ENCODE measurements at regions not wholly inside any gene's neighbourhood (a gene's known extent, or its start where the extent isn't known, plus 50 kb on each side); places are given as distances from the start of the nearest gene placed in this dataset.
"Not testable (repeated sequence)": the region's sequence is repeated elsewhere in the genome, so short reads cannot be mapped to it uniquely, and the experiment has no call there.

DNA sequence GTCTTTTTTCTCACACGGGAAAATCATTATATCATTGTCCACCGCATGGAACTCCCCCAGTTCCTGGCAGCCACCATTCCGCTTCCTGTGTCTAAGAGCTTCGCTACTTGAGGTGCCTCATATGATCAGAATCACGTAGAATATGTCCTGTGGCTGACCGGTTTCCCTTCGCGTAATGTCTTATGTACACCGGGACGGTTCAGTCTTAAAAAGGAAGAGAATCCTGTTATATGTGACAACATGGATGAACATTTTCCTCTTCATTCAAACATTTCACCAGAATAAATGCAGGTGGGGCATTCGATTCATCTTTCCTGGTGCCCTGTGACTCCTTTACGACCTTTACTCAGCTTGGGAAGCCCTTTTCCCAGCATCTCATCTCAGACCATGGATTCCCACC is 131.7 kb upstream of the TWIST2 start:
- H3K4me3 ChIP-seq (ENCODE audit: low read length), result no peak overlapping the region
- no peak overlapping the region for H3K9ac ChIP-seq (ENCODE audit: low read length)
- no peaks in the 10 kb centered on the region for H3K27me3 ChIP-seq (ENCODE audit: control insufficient read depth, insufficient read depth, low read length)
- H3K9me3 ChIP-seq (ENCODE audit: control insufficient read depth, low read length), result no peaks in the 10 kb centered on the region
- H3K36me3 ChIP-seq (ENCODE audit: control insufficient read depth, insufficient read depth, low read length), result no peaks in the 10 kb centered on the region
- H3K4me1 ChIP-seq (ENCODE audit: control insufficient read depth, insufficient read depth, low read length), result no peaks in the 10 kb centered on the region

DNA sequence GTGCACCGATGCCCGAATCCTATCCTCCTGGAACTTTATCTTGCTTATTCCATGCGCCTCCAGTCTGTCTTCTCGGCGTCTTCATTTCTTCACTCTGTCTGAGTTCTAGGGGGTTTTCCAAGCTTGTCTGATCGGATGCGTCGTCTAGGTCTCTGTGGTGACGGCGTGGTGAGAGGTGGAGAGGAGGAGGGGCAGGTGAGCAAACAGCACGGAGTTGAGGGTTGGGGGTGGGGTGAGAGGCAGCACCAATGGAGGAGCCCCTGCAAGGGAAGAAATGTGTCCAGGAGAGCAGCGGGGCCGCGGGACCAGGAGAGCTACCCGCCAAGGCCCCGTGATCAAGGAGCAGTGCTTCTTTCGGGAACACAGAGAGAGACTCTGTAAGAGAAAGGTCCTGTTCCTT is 131.3 kb upstream of the TWIST2 start:
- H3K9me3 ChIP-seq (ENCODE audit: control insufficient read depth, low read length), result no peaks in the 10 kb centered on the region
- no peaks in the 10 kb centered on the region for H3K27me3 ChIP-seq (ENCODE audit: control insufficient read depth, insufficient read depth, low read length)
- H3K4me3 ChIP-seq (ENCODE audit: low read length), result no peak overlapping the region
- no peaks in the 10 kb centered on the region for H3K4me1 ChIP-seq (ENCODE audit: control insufficient read depth, insufficient read depth, low read length)
- no peak overlapping the region for H3K9ac ChIP-seq (ENCODE audit: low read length)
- H3K36me3 ChIP-seq (ENCODE audit: control insufficient read depth, insufficient read depth, low read length), result no peaks in the 10 kb centered on the region

DNA sequence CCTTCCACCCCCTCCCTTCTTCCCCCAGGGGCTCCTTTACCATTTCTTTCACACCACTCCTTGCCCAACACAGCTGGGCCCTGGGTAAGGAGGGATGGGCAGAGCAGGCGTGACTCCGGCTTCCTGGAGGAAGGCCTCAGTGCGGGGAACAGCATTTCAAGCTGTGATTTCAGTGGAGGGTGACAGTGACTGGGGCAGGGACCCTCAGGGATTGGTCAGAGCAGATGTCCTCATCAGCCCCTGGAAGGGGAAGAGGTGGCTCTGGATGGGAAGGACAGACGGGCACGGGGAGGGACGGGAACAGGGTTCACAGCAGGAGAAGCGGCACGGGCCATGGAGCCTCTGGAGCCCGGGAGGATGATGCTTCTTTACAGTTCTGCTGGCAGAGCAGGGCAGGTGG is 130.8 kb upstream of the TWIST2 start:
- H3K4me1 ChIP-seq (ENCODE audit: control insufficient read depth, insufficient read depth, low read length), result no peaks in the 10 kb centered on the region
- H3K36me3 ChIP-seq (ENCODE audit: control insufficient read depth, insufficient read depth, low read length), result no peaks in the 10 kb centered on the region
- no peaks in the 10 kb centered on the region for H3K9me3 ChIP-seq (ENCODE audit: control insufficient read depth, low read length)
- no peak overlapping the region for H3K9ac ChIP-seq (ENCODE audit: low read length)
- no peaks in the 10 kb centered on the region for H3K27me3 ChIP-seq (ENCODE audit: control insufficient read depth, insufficient read depth, low read length)
- H3K4me3 ChIP-seq (ENCODE audit: low read length), result no peak overlapping the region

DNA sequence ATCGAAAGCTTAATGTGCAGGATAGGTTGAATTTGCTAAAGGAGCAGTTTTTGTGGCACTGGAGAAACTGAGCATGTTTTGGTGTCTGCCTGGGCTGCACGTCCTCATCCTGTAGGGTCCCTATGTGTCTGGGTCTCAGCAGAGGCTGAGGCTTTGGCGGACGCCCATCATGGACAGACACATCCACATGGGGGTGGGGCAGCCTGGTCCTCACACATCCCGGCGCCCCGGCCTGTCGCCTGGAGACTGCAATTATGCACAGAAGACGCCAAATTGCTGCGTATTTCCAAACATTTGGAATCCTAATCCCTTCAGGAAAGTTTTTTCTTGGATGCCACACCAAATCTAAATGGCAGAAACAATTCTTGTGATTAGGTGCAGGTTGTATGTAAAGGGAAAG is 128.2 kb upstream of the TWIST2 start:
- no peaks in the 10 kb centered on the region for H3K27me3 ChIP-seq (ENCODE audit: control insufficient read depth, insufficient read depth, low read length)
- no peak overlapping the region for H3K4me3 ChIP-seq (ENCODE audit: low read length)
- H3K9me3 ChIP-seq (ENCODE audit: control insufficient read depth, low read length), result no peaks in the 10 kb centered on the region
- no peaks in the 10 kb centered on the region for H3K36me3 ChIP-seq (ENCODE audit: control insufficient read depth, insufficient read depth, low read length)
- H3K9ac ChIP-seq (ENCODE audit: low read length), result no peak overlapping the region
- no peaks in the 10 kb centered on the region for H3K4me1 ChIP-seq (ENCODE audit: control insufficient read depth, insufficient read depth, low read length)

DNA sequence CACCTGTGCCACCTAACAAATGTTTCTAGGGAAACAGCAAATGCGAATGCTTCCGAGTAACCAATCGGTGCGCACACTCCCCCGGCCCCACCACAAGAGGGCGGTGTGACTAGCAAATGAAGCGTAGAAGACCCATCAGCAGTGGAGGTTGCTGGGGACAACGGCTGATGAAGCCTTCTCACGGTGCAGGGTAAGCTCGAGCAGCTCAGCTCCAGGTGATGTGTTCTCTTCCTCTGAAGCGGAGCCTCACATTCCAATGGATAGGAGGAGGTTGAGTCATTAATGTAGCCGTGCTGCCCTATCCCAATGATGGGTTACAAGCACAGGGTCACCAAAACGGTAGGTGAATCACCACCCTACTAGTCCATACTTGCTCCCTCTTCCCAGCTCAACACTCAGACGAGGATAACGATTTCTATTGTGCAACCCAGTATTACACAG is 127.6 kb upstream of the TWIST2 start:
- H3K4me3 ChIP-seq (ENCODE audit: low read length), result no peak overlapping the region
- no peaks in the 10 kb centered on the region for H3K27me3 ChIP-seq (ENCODE audit: control insufficient read depth, insufficient read depth, low read length)
- no peaks in the 10 kb centered on the region for H3K36me3 ChIP-seq (ENCODE audit: control insufficient read depth, insufficient read depth, low read length)
- no peaks in the 10 kb centered on the region for H3K4me1 ChIP-seq (ENCODE audit: control insufficient read depth, insufficient read depth, low read length)
- H3K9me3 ChIP-seq (ENCODE audit: control insufficient read depth, low read length), result no peaks in the 10 kb centered on the region
- no peak overlapping the region for H3K9ac ChIP-seq (ENCODE audit: low read length)

DNA sequence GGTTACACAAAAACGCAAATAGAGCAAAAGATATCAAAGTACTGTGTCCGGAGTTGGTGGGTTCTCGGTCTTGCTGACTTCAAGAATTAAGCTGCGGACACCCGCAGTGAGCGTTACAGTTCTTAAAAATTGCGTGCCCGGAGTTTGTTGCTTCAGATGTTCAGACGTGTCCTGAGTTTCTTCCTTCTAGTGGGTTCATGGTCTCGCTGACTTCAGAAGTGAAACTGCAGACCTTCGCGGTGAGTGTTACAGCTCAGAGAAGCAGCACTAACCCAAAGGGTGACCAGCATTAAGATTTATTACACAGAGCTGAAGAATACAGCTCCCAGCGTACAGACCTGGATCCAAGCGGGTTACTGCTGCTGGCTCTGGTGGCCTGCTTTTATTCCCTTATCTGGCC is 125.7 kb upstream of the TWIST2 start:
- Histone ChIP-seq H3K4me1 (ENCODE audit: control insufficient read depth, insufficient read depth, low read length) (no peaks in the 10 kb centered on the region), H3K9ac (ENCODE audit: low read length) (no peak overlapping the region), H3K4me3 (ENCODE audit: low read length) (no peak overlapping the region), H3K9me3 (ENCODE audit: control insufficient read depth, low read length) (no peaks in the 10 kb centered on the region), H3K36me3 (ENCODE audit: control insufficient read depth, insufficient read depth, low read length) (no peaks in the 10 kb centered on the region), H3K27me3 (ENCODE audit: control insufficient read depth, insufficient read depth, low read length) (no peaks in the 10 kb centered on the region)

DNA sequence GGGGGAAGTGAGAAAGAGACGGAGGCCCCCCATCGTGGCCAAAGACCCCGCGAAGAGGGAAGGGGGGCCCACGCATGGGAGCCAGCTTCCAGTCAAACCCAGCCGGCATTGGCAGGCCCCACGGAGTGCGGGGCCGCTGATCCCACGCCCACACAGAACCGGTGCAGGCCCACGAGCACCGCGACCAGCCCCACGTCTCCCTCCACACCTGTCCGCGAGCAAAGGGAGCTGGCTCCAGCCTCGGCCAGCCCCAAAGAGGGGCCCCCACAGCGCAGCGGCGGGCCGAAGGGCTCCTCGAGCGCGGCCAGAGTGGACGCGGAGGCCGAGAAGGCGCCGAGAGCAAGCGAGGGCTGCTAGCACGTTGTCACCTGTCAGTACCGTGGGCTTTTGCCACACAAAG is 125.0 kb upstream of the TWIST2 start:
- H3K9me3 ChIP-seq (ENCODE audit: control insufficient read depth, low read length), result no peaks in the 10 kb centered on the region
- no peaks in the 10 kb centered on the region for H3K4me1 ChIP-seq (ENCODE audit: control insufficient read depth, insufficient read depth, low read length)
- no peak overlapping the region for H3K9ac ChIP-seq (ENCODE audit: low read length)

DNA sequence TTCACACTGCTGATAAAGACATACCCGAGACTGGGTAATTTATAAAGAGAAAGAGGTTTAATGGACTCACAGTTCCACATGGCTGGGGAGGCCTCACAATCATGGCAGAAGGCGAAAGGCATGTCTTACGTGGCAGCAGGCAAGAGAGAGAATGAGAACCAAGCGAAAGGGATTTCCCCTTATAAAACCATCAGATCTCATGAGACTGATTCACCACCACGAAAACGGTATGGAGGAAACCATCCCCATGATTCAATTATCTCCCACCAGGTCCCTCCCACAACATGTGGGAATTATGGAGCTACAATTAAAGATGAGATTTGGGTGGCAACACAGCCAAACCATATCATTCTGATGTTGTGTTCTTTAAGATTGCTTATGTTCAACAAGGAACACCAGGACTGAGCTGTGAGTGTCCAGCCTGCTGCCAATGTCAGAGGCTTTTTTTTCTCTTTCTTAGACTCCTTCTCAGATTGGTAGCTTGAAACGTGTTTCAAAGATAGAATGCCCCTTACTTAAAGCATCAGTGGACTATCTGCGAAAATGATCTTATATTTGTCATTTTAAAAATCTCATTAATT is 124.1 kb upstream of the TWIST2 start:
- not testable (repeated sequence) for H3K9ac ChIP-seq (ENCODE audit: low read length); H3K36me3 ChIP-seq (ENCODE audit: control insufficient read depth, insufficient read depth, low read length); H3K27me3 ChIP-seq (ENCODE audit: control insufficient read depth, insufficient read depth, low read length); H3K4me1 ChIP-seq (ENCODE audit: control insufficient read depth, insufficient read depth, low read length); H3K9me3 ChIP-seq (ENCODE audit: control insufficient read depth, low read length); H3K4me3 ChIP-seq (ENCODE audit: low read length)

More for the DNA sequence above, 125.0 kb upstream of the TWIST2 start:
- no peak overlapping the region for H3K4me3 ChIP-seq (ENCODE audit: low read length)
- H3K36me3 ChIP-seq (ENCODE audit: control insufficient read depth, insufficient read depth, low read length), result no peaks in the 10 kb centered on the region
- no peaks in the 10 kb centered on the region for H3K27me3 ChIP-seq (ENCODE audit: control insufficient read depth, insufficient read depth, low read length)

DNA sequence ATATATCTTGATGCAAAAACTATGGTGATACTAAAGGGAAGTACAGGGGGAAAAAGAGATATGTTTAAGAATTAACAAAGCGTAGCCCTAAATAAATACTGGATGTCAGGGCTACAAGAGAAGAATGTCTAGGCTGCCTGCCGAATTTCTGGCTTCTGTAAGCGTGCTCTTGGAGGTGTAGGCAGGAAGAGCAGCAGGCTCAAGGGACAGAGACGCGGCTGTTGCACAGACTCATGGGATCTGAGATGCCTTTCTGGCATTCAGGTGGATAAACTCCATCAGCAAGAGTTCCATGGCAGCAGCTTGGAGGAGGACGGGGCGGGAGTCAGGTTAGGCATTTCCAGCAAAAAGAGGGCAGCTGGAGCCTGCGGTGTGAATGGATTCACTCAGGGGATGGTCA is 123.2 kb upstream of the TWIST2 start:
- Histone ChIP-seq H3K4me1 (ENCODE audit: control insufficient read depth, insufficient read depth, low read length) (no peaks in the 10 kb centered on the region), H3K9me3 (ENCODE audit: control insufficient read depth, low read length) (no peaks in the 10 kb centered on the region), H3K27me3 (ENCODE audit: control insufficient read depth, insufficient read depth, low read length) (no peaks in the 10 kb centered on the region), H3K4me3 (ENCODE audit: low read length) (no peak overlapping the region), H3K36me3 (ENCODE audit: control insufficient read depth, insufficient read depth, low read length) (no peaks in the 10 kb centered on the region), H3K9ac (ENCODE audit: low read length) (no peak overlapping the region)

DNA sequence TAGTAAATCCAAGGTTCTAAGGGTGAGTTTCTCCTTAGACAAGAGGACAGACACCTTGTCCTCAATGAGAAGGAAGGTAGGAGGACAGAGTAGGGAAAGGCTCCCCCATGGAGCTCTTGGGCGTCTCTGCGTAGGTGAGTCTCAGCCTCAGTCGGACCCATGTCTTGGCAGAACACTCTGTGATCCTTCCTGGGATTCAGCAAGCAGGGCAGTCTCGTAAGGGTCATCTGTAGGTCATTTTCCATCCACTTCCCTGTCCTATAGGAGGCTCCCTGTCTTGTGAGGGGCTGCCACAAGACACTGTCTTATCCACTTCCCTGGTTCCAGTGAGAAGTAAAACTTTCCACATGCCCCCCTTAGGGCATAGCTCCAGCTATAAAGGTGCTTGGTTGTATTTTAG is 122.6 kb upstream of the TWIST2 start:
- H3K27me3 ChIP-seq (ENCODE audit: control insufficient read depth, insufficient read depth, low read length), result no peaks in the 10 kb centered on the region
- no peak overlapping the region for H3K4me3 ChIP-seq (ENCODE audit: low read length)
- no peak overlapping the region for H3K9ac ChIP-seq (ENCODE audit: low read length)
- no peaks in the 10 kb centered on the region for H3K36me3 ChIP-seq (ENCODE audit: control insufficient read depth, insufficient read depth, low read length)
- H3K9me3 ChIP-seq (ENCODE audit: control insufficient read depth, low read length), result no peaks in the 10 kb centered on the region
- H3K4me1 ChIP-seq (ENCODE audit: control insufficient read depth, insufficient read depth, low read length), result no peaks in the 10 kb centered on the region

DNA sequence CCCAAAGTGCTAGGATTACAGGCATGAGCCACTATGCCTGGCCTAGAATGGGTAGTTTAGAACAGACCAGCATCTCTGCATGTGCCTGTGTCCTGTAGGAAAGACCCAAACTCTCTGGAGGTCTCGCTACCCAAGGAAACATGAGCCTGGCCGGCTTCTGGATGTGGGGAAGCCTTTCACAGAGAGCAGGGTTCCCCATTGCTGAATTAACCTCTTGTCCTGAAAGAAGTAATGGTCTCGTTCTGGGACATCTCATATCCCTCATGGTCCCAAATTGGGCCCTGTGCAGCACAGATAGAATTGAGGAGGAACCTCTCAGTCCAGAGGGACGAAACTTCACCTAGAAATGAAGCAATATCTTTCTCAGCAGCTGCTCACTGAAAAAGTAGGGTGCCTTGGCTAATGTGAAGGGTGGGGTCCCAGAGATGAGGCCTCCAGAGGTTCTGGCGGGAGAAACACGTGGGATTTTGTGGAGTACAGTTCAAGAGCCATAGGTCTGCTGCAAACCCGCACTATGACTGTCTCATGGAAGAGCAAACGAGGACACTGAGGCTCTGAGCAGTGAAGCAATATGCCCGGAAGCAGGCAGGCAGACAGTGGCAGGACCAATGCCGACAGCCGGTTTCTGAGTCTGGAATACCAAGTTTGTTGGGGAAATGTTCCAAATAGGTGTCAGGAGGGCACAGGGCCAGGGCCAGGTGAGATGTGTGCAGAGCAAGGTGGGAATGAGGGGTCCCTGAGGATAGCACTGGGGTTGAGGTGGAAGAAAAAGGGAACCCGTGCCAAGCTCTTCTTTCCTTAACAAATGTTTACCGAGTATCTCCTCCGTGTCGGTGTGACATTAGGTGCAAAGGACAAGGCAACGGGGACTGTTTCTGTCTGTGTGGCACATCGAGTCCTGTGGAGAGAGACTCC is 121.0 kb upstream of the TWIST2 start:
- no peaks in the 10 kb centered on the region for H3K4me1 ChIP-seq (ENCODE audit: control insufficient read depth, insufficient read depth, low read length)
- no peak overlapping the region for H3K4me3 ChIP-seq (ENCODE audit: low read length)
- H3K9ac ChIP-seq (ENCODE audit: low read length), result no peak overlapping the region
- no peaks in the 10 kb centered on the region for H3K27me3 ChIP-seq (ENCODE audit: control insufficient read depth, insufficient read depth, low read length)
- H3K36me3 ChIP-seq (ENCODE audit: control insufficient read depth, insufficient read depth, low read length), result no peaks in the 10 kb centered on the region
- H3K9me3 ChIP-seq (ENCODE audit: control insufficient read depth, low read length), result no peaks in the 10 kb centered on the region

DNA sequence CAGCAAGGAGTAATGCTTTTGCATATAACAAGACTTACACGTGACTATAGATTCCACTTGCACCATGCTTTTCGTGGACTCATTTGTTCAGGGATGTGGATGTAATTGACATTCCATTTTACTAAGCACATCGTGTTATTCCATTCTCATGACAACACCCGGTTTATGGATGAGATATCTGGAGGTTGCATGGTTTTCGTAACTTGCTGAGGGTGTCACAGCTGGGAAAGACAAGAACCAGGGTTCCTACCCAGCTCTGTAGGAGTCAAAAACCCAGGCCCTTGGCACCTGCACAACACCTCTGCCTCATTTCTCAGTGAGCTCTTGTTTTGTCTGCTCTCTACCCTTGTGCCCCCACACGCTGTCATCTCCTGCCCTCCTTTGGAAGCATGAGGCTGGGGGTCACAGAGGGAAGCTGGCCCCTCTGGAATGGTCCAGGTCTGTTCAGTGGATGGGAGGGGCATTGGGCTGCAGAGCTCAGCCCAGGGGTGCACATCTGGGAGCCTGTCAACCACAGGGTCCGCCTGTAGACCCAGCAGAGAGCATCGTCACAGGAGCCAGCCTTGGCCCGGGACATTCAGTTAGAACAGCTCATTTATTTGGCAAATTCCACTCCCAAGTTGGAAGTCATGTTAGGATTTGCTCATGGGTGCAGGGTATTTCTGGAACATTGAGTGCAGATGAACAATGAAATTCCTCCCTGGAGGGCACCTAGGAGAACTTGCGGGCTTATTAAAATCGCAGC is 120.1 kb upstream of the TWIST2 start:
- Histone ChIP-seq H3K9ac (ENCODE audit: low read length) (no peak overlapping the region), H3K9me3 (ENCODE audit: control insufficient read depth, low read length) (no peaks in the 10 kb centered on the region), H3K4me1 (ENCODE audit: control insufficient read depth, insufficient read depth, low read length) (no peaks in the 10 kb centered on the region), H3K27me3 (ENCODE audit: control insufficient read depth, insufficient read depth, low read length) (no peaks in the 10 kb centered on the region), H3K36me3 (ENCODE audit: control insufficient read depth, insufficient read depth, low read length) (no peaks in the 10 kb centered on the region), H3K4me3 (ENCODE audit: low read length) (no peak overlapping the region)

All from mucosa of stomach (tissue), 1 donor.